ENCODE measurements at regions not wholly inside any gene's neighbourhood (a gene's known extent, or its start where the extent isn't known, plus 50 kb on each side); places are given as distances from the start of the nearest gene placed in this dataset.

- no peak overlapping the region for H3K4me3 ChIP-seq (ENCODE audit: low read depth, low read length)
- no peak for DNase-seq (ENCODE audit: low read depth)
- no peak for TF ChIP-seq CTCF (IDR thresholded peaks at IDR 0.05; ENCODE audit: insufficient read depth, low read depth, low read length, missing control alignments)
Observed at GRCh38 chr13:85204668-85205344, 594.4 kb downstream of the SLITRK6 start.

- DNase-seq (ENCODE audit: low read depth), result no peak
- no peak for TF ChIP-seq CTCF (IDR thresholded peaks at IDR 0.05; ENCODE audit: insufficient read depth, low read depth, low read length, missing control alignments)
- no peak overlapping the region for H3K4me3 ChIP-seq (ENCODE audit: low read depth, low read length)
Observed at GRCh38 chr13:85197431-85197830, 601.8 kb downstream of the SLITRK6 start.

- no peak for DNase-seq (ENCODE audit: low read depth)
- TF ChIP-seq CTCF (IDR thresholded peaks at IDR 0.05; ENCODE audit: insufficient read depth, low read depth, low read length, missing control alignments), result no peak
- H3K4me3 ChIP-seq (ENCODE audit: low read depth, low read length), result no peak overlapping the region
Observed at GRCh38 chr13:85194482-85194881, 604.7 kb downstream of the SLITRK6 start.

- H3K4me3 ChIP-seq (ENCODE audit: low read depth, low read length), result no peak overlapping the region
- no peak for DNase-seq (ENCODE audit: low read depth)
- TF ChIP-seq CTCF (IDR thresholded peaks at IDR 0.05; ENCODE audit: insufficient read depth, low read depth, low read length, missing control alignments), result no peak
Observed at GRCh38 chr13:85191996-85192718, 607.1 kb downstream of the SLITRK6 start.

GRCh38 chr13:85186356-85187045, 612.7 kb downstream of the SLITRK6 start:
- no peak for TF ChIP-seq CTCF (IDR thresholded peaks at IDR 0.05; ENCODE audit: insufficient read depth, low read depth, low read length, missing control alignments)
- DNase-seq (ENCODE audit: low read depth), result no peak
- no peak overlapping the region for H3K4me3 ChIP-seq (ENCODE audit: low read depth, low read length)

GRCh38 chr13:85174291-85174690, 624.9 kb downstream of the SLITRK6 start:
- no peak for DNase-seq (ENCODE audit: low read depth)
- H3K4me3 ChIP-seq (ENCODE audit: low read depth, low read length), result no peak overlapping the region
- no peak for TF ChIP-seq CTCF (IDR thresholded peaks at IDR 0.05; ENCODE audit: insufficient read depth, low read depth, low read length, missing control alignments)

Data from GM12865 (cell line).